ENCODE measurements at regions not wholly inside any gene's neighbourhood (a gene's known extent, or its start where the extent isn't known, plus 50 kb on each side); places are given as distances from the start of the nearest gene placed in this dataset.
A peak's percentile ranks its signal among the peaks of the same experiment; 100 is the strongest.
"Not testable (repeated sequence)": the region's sequence is repeated elsewhere in the genome, so short reads cannot be mapped to it uniquely, and the experiment has no call there.

- H3K14ac ChIP-seq (ENCODE audit: low read length); H3K27me3 ChIP-seq (ENCODE audit: insufficient read depth, low read length); H3K18ac ChIP-seq (ENCODE audit: low read length); H3K36me3 ChIP-seq (ENCODE audit: control insufficient read depth in 1 of 2, insufficient read depth in 2 of 2, low read length in 2 of 2); H2AK5ac ChIP-seq (ENCODE audit: low read length); H3K9me3 ChIP-seq (ENCODE audit: insufficient read depth, low read depth, low read length); H2BK12ac ChIP-seq (ENCODE audit: low read length); H2AFZ ChIP-seq (ENCODE audit: insufficient read depth, low read length, poor library complexity); H3K4me3 ChIP-seq (ENCODE audit: low read depth, low read length); H3K79me2 ChIP-seq (ENCODE audit: control insufficient read depth, insufficient read depth, low read length, poor library complexity); H4K12ac ChIP-seq (ENCODE audit: low read depth, low read length); H3K4ac ChIP-seq (ENCODE audit: low read depth, low read length); DNase-seq; H3K79me1 ChIP-seq (ENCODE audit: low read length); H2BK120ac ChIP-seq (ENCODE audit: insufficient read depth, low read length, poor library complexity); H3K9ac ChIP-seq (ENCODE audit: low read length); H2BK5ac ChIP-seq (ENCODE audit: low read depth, low read length, poor library complexity); H3K23ac ChIP-seq (ENCODE audit: low read length); H3K27ac ChIP-seq (ENCODE audit: low read depth, low read length); H4K8ac ChIP-seq (ENCODE audit: low read depth, low read length); H4K91ac ChIP-seq (ENCODE audit: low read depth, low read length); H3K4me1 ChIP-seq (ENCODE audit: control insufficient read depth in 1 of 2, insufficient read depth in 2 of 2, low read length in 2 of 2); H3K4me2 ChIP-seq (ENCODE audit: low read length): not testable (repeated sequence)
- no CpG with 5 or more reads among the region's 2 CpGs for WGBS (ENCODE audit: extremely low coverage, insufficient coverage, insufficient read length)
Observed at GRCh38 chr18:65582094-65582493, 168.7 kb upstream of the CDH7 start.

DNA sequence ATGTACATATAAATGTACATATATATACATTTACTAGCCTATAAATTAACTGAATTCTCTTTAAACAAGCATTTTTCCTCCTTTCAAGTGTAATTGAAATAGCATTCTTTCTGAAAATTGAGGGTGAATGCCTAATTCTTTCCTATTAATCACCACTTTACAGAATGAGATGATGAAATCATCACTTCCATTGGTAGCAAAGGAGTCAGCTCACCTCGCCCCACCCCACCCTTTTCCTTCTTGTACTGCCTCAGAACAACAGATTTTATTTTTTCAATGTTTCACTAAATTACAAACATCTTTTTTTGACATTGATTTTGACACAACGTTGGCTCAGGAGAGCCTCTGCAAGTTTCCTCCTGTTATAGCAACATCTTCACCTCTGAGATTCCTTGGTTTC is 181.9 kb upstream of the CDH7 start:
- no CpG with 5 or more reads among the region's 2 CpGs for WGBS (ENCODE audit: extremely low coverage, insufficient coverage, insufficient read length)

GRCh38 chr18:65567372-65567771 is 183.4 kb upstream of the CDH7 start:
- H4K8ac ChIP-seq (ENCODE audit: low read depth, low read length), result no peak overlapping the region
- no CpG with 5 or more reads among the region's 3 CpGs for WGBS (ENCODE audit: extremely low coverage, insufficient coverage, insufficient read length)
- H3K27ac ChIP-seq (ENCODE audit: low read depth, low read length), result no peak overlapping the region
- DNase-seq, result peak in 1 of 2 donors; percentile 38
- no peaks in the 10 kb centered on the region for H3K4me1 ChIP-seq (ENCODE audit: control insufficient read depth in 1 of 2, insufficient read depth in 2 of 2, low read length in 2 of 2)
- H4K12ac ChIP-seq (ENCODE audit: low read depth, low read length), result no peak overlapping the region
- H3K9ac ChIP-seq (ENCODE audit: low read length), result no peak overlapping the region
- no peak overlapping the region for H2AFZ ChIP-seq (ENCODE audit: insufficient read depth, low read length, poor library complexity)
- H3K4me2 ChIP-seq (ENCODE audit: low read length), result no peak overlapping the region
- H3K14ac ChIP-seq (ENCODE audit: low read length), result no peak overlapping the region
- no peaks in the 10 kb centered on the region for H3K79me2 ChIP-seq (ENCODE audit: control insufficient read depth, insufficient read depth, low read length, poor library complexity)
- H2BK120ac ChIP-seq (ENCODE audit: insufficient read depth, low read length, poor library complexity), result no peak overlapping the region
- H2BK5ac ChIP-seq (ENCODE audit: low read depth, low read length, poor library complexity), result no peak overlapping the region
- no peak overlapping the region for H3K4me3 ChIP-seq (ENCODE audit: low read depth, low read length)
- no peak overlapping the region for H3K4ac ChIP-seq (ENCODE audit: low read depth, low read length)
- H3K18ac ChIP-seq (ENCODE audit: low read length), result no peak overlapping the region
- H3K79me1 ChIP-seq (ENCODE audit: low read length), result no peaks in the 10 kb centered on the region
- H3K36me3 ChIP-seq (ENCODE audit: control insufficient read depth in 1 of 2, insufficient read depth in 2 of 2, low read length in 2 of 2), result no peaks in the 10 kb centered on the region
- H2AK5ac ChIP-seq (ENCODE audit: low read length), result no peak overlapping the region
- no peak overlapping the region for H3K23ac ChIP-seq (ENCODE audit: low read length)
- no peak overlapping the region for H2BK12ac ChIP-seq (ENCODE audit: low read length)
- H3K27me3 ChIP-seq (ENCODE audit: insufficient read depth, low read length), result no peaks in the 10 kb centered on the region
- no peak overlapping the region for H4K91ac ChIP-seq (ENCODE audit: low read depth, low read length)
- H3K9me3 ChIP-seq (ENCODE audit: insufficient read depth, low read depth, low read length), result no peaks in the 10 kb centered on the region

More for the DNA sequence above, 181.9 kb upstream of the CDH7 start:
- no peak overlapping the region for H3K9ac ChIP-seq (ENCODE audit: low read length)
- H3K18ac ChIP-seq (ENCODE audit: low read length), result no peak overlapping the region
- no peaks in the 10 kb centered on the region for H3K27me3 ChIP-seq (ENCODE audit: insufficient read depth, low read length)
- no peak for DNase-seq
- H2BK12ac ChIP-seq (ENCODE audit: low read length), result no peak overlapping the region
- H3K4ac ChIP-seq (ENCODE audit: low read depth, low read length), result no peak overlapping the region
- H3K79me2 ChIP-seq (ENCODE audit: control insufficient read depth, insufficient read depth, low read length, poor library complexity), result no peaks in the 10 kb centered on the region
- H3K36me3 ChIP-seq (ENCODE audit: control insufficient read depth in 1 of 2, insufficient read depth in 2 of 2, low read length in 2 of 2), result no peaks in the 10 kb centered on the region
- H2BK120ac ChIP-seq (ENCODE audit: insufficient read depth, low read length, poor library complexity), result no peak overlapping the region
- H3K4me1 ChIP-seq (ENCODE audit: control insufficient read depth in 1 of 2, insufficient read depth in 2 of 2, low read length in 2 of 2), result no peaks in the 10 kb centered on the region
- no peaks in the 10 kb centered on the region for H3K9me3 ChIP-seq (ENCODE audit: insufficient read depth, low read depth, low read length)
- no peak overlapping the region for H3K27ac ChIP-seq (ENCODE audit: low read depth, low read length)
- H4K12ac ChIP-seq (ENCODE audit: low read depth, low read length), result no peak overlapping the region
- H3K23ac ChIP-seq (ENCODE audit: low read length), result no peak overlapping the region
- no peak overlapping the region for H4K91ac ChIP-seq (ENCODE audit: low read depth, low read length)
- H3K79me1 ChIP-seq (ENCODE audit: low read length), result no peaks in the 10 kb centered on the region
- no peak overlapping the region for H2BK5ac ChIP-seq (ENCODE audit: low read depth, low read length, poor library complexity)
- H3K4me2 ChIP-seq (ENCODE audit: low read length), result no peak overlapping the region
- H4K8ac ChIP-seq (ENCODE audit: low read depth, low read length), result no peak overlapping the region
- no peak overlapping the region for H3K4me3 ChIP-seq (ENCODE audit: low read depth, low read length)
- H2AFZ ChIP-seq (ENCODE audit: insufficient read depth, low read length, poor library complexity), result no peak overlapping the region
- no peak overlapping the region for H3K14ac ChIP-seq (ENCODE audit: low read length)
- no peak overlapping the region for H2AK5ac ChIP-seq (ENCODE audit: low read length)

GRCh38 chr18:65548316-65548715 is 202.5 kb upstream of the CDH7 start:
- Histone ChIP-seq H2BK5ac (ENCODE audit: low read depth, low read length, poor library complexity) (no peak overlapping the region), H4K91ac (ENCODE audit: low read depth, low read length) (no peak overlapping the region), H3K79me1 (ENCODE audit: low read length) (no peaks in the 10 kb centered on the region), H2BK120ac (ENCODE audit: insufficient read depth, low read length, poor library complexity) (no peak overlapping the region), H2BK12ac (ENCODE audit: low read length) (no peak overlapping the region), H4K8ac (ENCODE audit: low read depth, low read length) (no peak overlapping the region), H3K23ac (ENCODE audit: low read length) (no peak overlapping the region), H3K27me3 (ENCODE audit: insufficient read depth, low read length) (no peaks in the 10 kb centered on the region), H3K36me3 (ENCODE audit: control insufficient read depth in 1 of 2, insufficient read depth in 2 of 2, low read length in 2 of 2) (no peaks in the 10 kb centered on the region), H3K18ac (ENCODE audit: low read length) (no peak overlapping the region), H3K4me2 (ENCODE audit: low read length) (no peak overlapping the region), H3K4me3 (ENCODE audit: low read depth, low read length) (no peak overlapping the region), H3K4me1 (ENCODE audit: control insufficient read depth in 1 of 2, insufficient read depth in 2 of 2, low read length in 2 of 2) (peaks cover 0 to 2% of the 10 kb centered on the region in 2 experiments), H3K9me3 (ENCODE audit: insufficient read depth, low read depth, low read length) (no peaks in the 10 kb centered on the region), H4K12ac (ENCODE audit: low read depth, low read length) (no peak overlapping the region), H3K9ac (ENCODE audit: low read length) (no peak overlapping the region), H3K14ac (ENCODE audit: low read length) (no peak overlapping the region), H3K4ac (ENCODE audit: low read depth, low read length) (no peak overlapping the region), H2AK5ac (ENCODE audit: low read length) (no peak overlapping the region), H3K79me2 (ENCODE audit: control insufficient read depth, insufficient read depth, low read length, poor library complexity) (no peaks in the 10 kb centered on the region), H2AFZ (ENCODE audit: insufficient read depth, low read length, poor library complexity) (no peak overlapping the region), H3K27ac (ENCODE audit: low read depth, low read length) (no peak overlapping the region)
- DNase-seq, result no peak
- no CpG with 5 or more reads among the region's 3 CpGs for WGBS (ENCODE audit: extremely low coverage, insufficient coverage, insufficient read length)

Measured in trophoblast cell (in vitro differentiated cells and primary cell).